SU-DHL-6 (cell line): ENCODE measurements at regions not wholly inside any gene's neighbourhood (a gene's known extent, or its start where the extent isn't known, plus 50 kb on each side); places are given as distances from the start of the nearest gene placed in this dataset.

Source experiments
- H2AFZ ChIP-seq: fragments of 200-600 bp; sonication (generic); 2 replicates; pipeline ENCODE4 v1.6.1; 2014; ENCODE audit warnings: low read depth, mild to moderate bottlenecking, moderate library complexity, mixed read lengths, antibody characterized with exemption, low read length; ENCODE audit not compliant: severe bottlenecking
- H3F3A ChIP-seq: fragments of 200-600 bp; shearing (Covaris generic); 2 replicates; pipeline ENCODE4 v1.6.0; 2016; ENCODE audit warnings: antibody characterized with exemption, mild to moderate bottlenecking; ENCODE audit not compliant: insufficient read depth
- H3K27ac ChIP-seq: fragments of 200-600 bp; sonication (generic); 2 replicates; pipeline ENCODE4 v1.5.1; 2016; ENCODE audit warnings: low read depth, mild to moderate bottlenecking, low read length, moderate library complexity, mixed read lengths
- H3K27me3 ChIP-seq: fragments of 200-600 bp; sonication (generic), shearing (Covaris generic); 2 replicates; pipeline ENCODE4 v1.6.0; 2014; ENCODE audit warnings: mild to moderate bottlenecking, low read length
- H3K36me3 ChIP-seq: fragments of 200-600 bp; sonication (generic); 2 replicates; pipeline ENCODE4 v1.6.1; 2014; ENCODE audit warnings: mild to moderate bottlenecking, low read length, mixed read lengths
- H3K4me2 ChIP-seq: fragments of 300-600, 200-600 bp; shearing (Covaris generic), sonication (generic); 2 replicates; pipeline ENCODE4 v1.6.0; 2014; ENCODE audit warnings: low read length, low read depth, mild to moderate bottlenecking; ENCODE audit not compliant: poor library complexity, severe bottlenecking
- H3K4me3 ChIP-seq: fragments of 200-600 bp; sonication (generic); 2 replicates; pipeline ENCODE4 v1.5.1; 2014; ENCODE audit warnings: antibody characterized with exemption, low read length, mild to moderate bottlenecking, mixed read lengths; ENCODE audit not compliant: insufficient read depth, poor library complexity, severe bottlenecking
- H3K79me2 ChIP-seq: fragments of 200-600 bp; sonication (generic); 2 replicates; pipeline ENCODE4 v1.6.1; 2014; ENCODE audit warnings: mild to moderate bottlenecking, low read length, moderate library complexity; ENCODE audit not compliant: insufficient read depth
- H3K9ac ChIP-seq: fragments of 200-600 bp; sonication (generic); 2 replicates; pipeline ENCODE4 v1.7.0; 2014; ENCODE audit warnings: mild to moderate bottlenecking, low read length
- H3K9me2 ChIP-seq: fragments of 200-600 bp; sonication (generic); replicated peaks from 2 replicates; pipeline ENCODE4 v1.6.1; 2014; ENCODE audit warnings: low read length; ENCODE audit not compliant: insufficient read depth
- H3K9me3 ChIP-seq: fragments of 200-600 bp; sonication (generic); 2 replicates; pipeline ENCODE4 v1.6.1; 2014; ENCODE audit warnings: low read length, mixed read lengths; ENCODE audit not compliant: insufficient read depth
- H4K20me1 ChIP-seq: fragments of 200-600 bp; sonication (generic); 2 replicates; pipeline ENCODE4 v1.6.1; 2014; ENCODE audit warnings: low read depth, mild to moderate bottlenecking, antibody characterized with exemption, low read length, moderate library complexity, mixed read lengths
- EZH2phosphoT487 ChIP-seq: fragments of 200-600 bp; sonication (generic), shearing (Covaris generic); conservative IDR thresholded peaks from 2 replicates; pipeline ENCODE4 v1.6.1; 2018; ENCODE audit warnings: mild to moderate bottlenecking, antibody characterized with exemption, low read length, moderate library complexity, mixed read lengths
- TF ChIP-seq, protein P1 (sequence below): fragments of 200-600 bp; sonication (generic); IDR thresholded peaks from one replicate; pipeline ENCODE4 v1.5.1; 2017; ENCODE audit warnings: antibody characterized with exemption, mild to moderate bottlenecking, low read length, moderate library complexity; ENCODE audit not compliant: insufficient read depth, poor library complexity, severe bottlenecking

DNA sequence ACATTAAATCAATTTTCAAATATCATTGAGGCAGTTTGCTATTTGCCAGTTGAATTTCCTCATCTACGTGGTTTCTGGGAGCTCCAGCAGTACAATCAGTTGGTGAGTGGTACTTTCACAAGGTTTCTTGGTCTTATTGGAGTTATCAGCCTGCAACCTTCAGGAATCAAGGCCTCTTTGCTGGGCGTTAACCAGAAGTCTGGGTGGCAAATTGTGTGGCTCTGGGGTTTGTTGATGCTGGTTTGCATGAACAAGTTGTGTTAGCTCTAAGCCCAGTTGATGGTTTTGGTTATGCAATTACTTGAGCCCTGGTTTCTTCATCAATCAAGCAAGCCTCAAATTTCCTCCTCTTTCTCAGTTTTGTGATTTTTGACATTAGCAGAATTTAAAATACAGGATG lies 152.9 kb upstream of the ANKRD55 start:
- H3K9me3 ChIP-seq = no peaks in the 10 kb centered on the region
- no peak overlapping the region for H3K4me3 ChIP-seq
- H3K36me3 ChIP-seq = no peaks in the 10 kb centered on the region
- no peaks in the 10 kb centered on the region for H3K27me3 ChIP-seq
- TF ChIP-seq, protein P1, sequence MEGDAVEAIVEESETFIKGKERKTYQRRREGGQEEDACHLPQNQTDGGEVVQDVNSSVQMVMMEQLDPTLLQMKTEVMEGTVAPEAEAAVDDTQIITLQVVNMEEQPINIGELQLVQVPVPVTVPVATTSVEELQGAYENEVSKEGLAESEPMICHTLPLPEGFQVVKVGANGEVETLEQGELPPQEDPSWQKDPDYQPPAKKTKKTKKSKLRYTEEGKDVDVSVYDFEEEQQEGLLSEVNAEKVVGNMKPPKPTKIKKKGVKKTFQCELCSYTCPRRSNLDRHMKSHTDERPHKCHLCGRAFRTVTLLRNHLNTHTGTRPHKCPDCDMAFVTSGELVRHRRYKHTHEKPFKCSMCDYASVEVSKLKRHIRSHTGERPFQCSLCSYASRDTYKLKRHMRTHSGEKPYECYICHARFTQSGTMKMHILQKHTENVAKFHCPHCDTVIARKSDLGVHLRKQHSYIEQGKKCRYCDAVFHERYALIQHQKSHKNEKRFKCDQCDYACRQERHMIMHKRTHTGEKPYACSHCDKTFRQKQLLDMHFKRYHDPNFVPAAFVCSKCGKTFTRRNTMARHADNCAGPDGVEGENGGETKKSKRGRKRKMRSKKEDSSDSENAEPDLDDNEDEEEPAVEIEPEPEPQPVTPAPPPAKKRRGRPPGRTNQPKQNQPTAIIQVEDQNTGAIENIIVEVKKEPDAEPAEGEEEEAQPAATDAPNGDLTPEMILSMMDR = no peak
- no peak for TF ChIP-seq EZH2phosphoT487
- H3K79me2 ChIP-seq = no peaks in the 10 kb centered on the region
- no peaks in the 10 kb centered on the region for H4K20me1 ChIP-seq
- H3K9me2 ChIP-seq = no peaks in the 10 kb centered on the region
- H3F3A ChIP-seq = no peaks in the 10 kb centered on the region
- H2AFZ ChIP-seq = no peak overlapping the region
- H3K9ac ChIP-seq = no peak overlapping the region
- no peak overlapping the region for H3K4me2 ChIP-seq
- H3K27ac ChIP-seq = no peak overlapping the region

DNA sequence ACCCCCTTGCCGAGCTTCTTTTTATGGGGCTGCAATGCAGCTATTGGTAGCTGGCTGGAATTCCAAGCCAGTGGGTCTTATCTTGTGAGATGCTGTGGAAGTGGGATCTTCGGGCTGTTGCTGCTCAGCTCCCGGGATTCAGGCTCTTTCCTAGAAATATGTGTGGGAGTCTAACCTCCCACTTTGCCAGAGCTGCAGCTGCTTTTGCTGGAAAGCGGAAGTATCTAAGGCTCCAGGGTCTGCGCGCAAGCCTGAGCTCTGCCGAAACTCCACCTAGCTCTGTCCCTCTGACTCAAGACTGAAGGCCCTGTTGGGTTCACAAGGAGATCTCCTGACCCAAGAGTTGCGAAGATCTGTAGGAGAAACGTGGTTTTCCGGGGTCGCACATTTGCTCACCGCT lies 151.1 kb upstream of the ANKRD55 start:
- H3F3A ChIP-seq = no peaks in the 10 kb centered on the region
- no peak overlapping the region for H2AFZ ChIP-seq
- TF ChIP-seq, protein P1 = no peak
- TF ChIP-seq EZH2phosphoT487 = no peak
- H3K79me2 ChIP-seq = no peaks in the 10 kb centered on the region
- H3K36me3 ChIP-seq = no peaks in the 10 kb centered on the region
- no peaks in the 10 kb centered on the region for H3K9me3 ChIP-seq
- H3K27ac ChIP-seq = no peak overlapping the region
- H3K9me2 ChIP-seq = no peaks in the 10 kb centered on the region
- H3K4me3 ChIP-seq = no peak overlapping the region
- H3K9ac ChIP-seq = no peak overlapping the region
- no peaks in the 10 kb centered on the region for H3K27me3 ChIP-seq
- H4K20me1 ChIP-seq = no peaks in the 10 kb centered on the region
- no peak overlapping the region for H3K4me2 ChIP-seq

DNA sequence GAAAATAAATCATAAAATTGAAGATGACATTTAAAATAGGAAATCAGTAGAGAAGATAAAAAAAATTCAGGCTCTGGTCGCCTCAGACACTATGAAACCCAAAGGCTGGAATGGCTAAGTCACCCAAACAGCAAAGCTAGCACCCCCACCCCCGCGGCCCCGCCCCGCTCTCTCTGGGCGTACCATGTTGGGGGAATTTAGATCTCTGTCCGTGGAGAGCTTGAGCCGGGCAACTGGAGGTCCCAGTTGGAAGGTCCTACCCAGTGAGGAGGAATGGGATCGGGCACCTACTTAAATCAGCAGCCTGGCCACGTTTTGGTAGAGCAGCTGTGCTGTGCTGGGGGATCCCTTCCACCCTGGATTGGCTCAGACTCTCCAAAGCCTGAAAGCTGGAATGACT lies 150.6 kb upstream of the ANKRD55 start:
- no peak overlapping the region for H3K27ac ChIP-seq
- TF ChIP-seq, protein P1 = no peak
- TF ChIP-seq EZH2phosphoT487 = no peak
- no peak overlapping the region for H3K4me2 ChIP-seq
- H2AFZ ChIP-seq = no peak overlapping the region
- no peaks in the 10 kb centered on the region for H3F3A ChIP-seq
- H3K4me3 ChIP-seq = no peak overlapping the region
- H3K9ac ChIP-seq = no peak overlapping the region
- H4K20me1 ChIP-seq = no peaks in the 10 kb centered on the region
- H3K9me2 ChIP-seq = no peaks in the 10 kb centered on the region
- no peaks in the 10 kb centered on the region for H3K9me3 ChIP-seq
- no peaks in the 10 kb centered on the region for H3K36me3 ChIP-seq
- no peaks in the 10 kb centered on the region for H3K27me3 ChIP-seq
- H3K79me2 ChIP-seq = no peaks in the 10 kb centered on the region
